HG02973 (cell line): ENCODE measurements at regions not wholly inside any gene's neighbourhood (a gene's known extent, or its start where the extent isn't known, plus 50 kb on each side); places are given as distances from the start of the nearest gene placed in this dataset.

Experiments used
- ATAC-seq: cut with Tn5 transposase; IDR thresholded peaks from one replicate; pipeline ENCODE4 v1.9.1; 2021; ENCODE audit warnings: moderate library complexity; ENCODE audit not compliant: unreplicated experiment

DNA sequence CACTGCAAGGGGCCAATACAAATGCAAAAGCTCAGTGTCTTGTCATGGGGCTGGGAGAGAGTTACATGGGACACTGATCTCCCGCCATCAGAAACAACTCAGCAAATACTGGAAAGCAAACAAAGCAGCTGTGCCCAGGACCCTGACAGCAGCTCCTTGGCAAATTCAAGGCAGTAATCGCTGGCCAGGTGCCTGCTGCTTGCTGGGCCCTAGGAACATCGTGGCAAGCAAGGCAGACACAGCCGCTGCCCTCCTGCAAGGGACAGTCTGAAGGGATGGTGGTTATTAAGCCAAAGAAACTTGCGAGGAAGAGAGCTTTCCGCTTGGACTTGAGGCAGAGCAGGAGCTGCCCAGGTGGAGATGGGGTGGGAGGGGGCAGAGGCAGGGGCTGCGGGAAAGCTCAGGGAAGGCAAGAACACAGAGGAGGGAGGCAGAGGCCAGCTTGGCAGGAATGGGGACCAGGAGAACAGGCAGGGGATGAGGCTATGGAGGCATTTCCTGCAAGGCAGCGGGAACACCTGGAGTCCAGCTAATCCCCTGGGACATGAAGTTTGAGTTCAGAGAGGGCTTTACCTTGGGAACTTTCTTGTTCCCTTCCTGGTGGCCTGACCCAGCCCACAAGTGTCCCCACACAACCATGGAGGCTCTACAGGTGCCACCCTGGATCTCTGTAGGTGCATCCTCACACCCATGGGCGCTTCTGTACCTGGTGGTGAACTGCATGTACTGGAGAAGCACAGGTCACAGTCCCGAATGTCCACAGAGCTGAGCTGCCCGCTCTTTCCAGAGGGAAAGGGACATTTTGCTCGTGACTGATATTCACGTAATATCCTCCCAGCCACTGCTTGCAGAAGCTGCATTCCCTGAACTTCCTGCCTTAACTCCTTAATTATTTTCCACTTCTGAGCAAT is 78.7 kb upstream of the ATP2B2 start:
- ATAC-seq: no peak

DNA sequence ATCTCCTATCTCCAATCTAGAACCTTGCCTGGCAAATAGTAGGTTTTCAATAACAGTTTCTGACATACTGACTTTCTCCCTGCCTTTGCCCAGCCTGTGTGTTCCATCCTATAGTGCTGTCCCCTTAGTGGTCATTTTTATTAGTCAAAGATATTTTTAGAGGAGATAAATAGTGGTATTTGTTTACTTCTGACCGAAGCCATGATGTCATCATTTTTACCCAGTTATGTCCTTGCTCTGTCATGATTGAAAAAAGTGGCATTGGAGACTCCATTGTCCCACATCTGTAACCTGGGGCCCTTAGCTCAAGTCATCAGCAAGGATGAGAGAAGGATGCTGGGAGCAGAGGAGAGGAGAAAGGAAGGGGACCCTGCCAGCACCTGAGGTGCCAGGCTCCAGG is 80.6 kb upstream of the ATP2B2 start:
- no peak for ATAC-seq

- ATAC-seq: no peak
Observed at GRCh38 chr3:10594915-10595314, 89.5 kb upstream of the ATP2B2 start.

DNA sequence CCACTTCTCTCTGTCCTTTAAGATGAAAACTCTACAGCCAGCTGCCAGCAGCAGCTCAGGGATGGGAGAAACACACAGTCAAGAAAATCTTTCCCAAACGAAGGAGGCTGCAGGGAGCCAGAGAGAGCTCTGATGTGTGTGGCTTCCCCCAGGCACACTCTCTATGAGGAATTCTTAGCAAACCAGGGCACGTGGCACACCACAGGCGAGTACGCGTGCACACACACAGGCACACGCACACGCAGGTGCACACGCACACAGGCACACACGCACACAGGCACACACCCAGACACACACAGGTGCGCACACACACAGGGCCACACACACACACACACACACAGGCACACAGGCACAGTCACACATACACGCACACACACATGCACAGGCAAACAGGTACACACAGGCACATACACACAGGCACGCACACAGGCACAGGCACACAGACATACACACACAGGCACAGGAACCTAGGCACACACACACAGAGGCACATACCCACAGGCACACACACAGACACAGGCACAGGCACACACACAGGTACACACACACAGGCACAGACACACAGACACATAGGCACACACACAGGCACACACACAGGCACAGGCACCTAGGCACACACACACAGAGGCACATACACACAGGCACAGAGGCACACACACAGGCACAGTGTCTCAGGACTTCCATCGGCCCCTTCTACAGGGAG is 91.5 kb upstream of the ATP2B2 start:
- no peak for ATAC-seq

DNA sequence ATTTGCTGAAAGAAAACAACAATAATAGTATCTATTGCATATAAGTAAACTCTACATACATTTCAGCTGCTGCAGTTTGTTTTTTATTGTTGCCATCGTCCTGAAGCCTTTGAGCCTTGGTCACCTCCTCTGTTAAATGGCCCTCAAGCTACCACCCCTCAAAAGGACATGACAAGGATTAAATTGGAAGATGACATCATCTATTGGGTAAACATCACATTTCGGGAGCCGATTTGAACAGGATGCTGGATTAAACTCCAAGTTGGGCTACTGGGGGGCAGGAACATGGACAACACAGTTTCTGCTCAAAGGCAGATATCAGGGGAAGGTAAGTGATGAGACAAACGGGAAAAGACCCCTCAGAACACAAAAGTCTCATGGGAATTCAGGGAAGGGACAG is 92.3 kb upstream of the ATP2B2 start:
- no peak for ATAC-seq

- no peak for ATAC-seq
Observed at GRCh38 chr3:10599017-10599416, 93.6 kb upstream of the ATP2B2 start.

DNA sequence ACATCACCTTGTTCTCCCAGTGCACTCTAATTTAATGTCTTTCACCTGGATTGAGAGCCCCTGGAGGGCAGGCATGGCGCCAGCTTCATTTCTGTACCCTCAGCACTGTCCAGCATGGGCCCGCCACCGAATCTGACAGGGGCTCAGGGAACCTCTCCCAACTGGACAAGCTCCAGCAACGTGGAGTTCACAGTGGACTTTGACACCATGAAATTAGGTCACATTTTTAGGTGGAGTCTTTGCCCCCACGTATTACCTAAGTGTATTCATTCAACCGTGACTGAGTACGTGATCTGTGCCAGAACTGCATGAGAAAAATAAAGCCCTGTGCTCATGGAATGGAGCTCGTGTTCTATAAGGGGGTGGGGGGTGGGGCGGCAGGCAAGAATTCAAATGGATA is 94.1 kb upstream of the ATP2B2 start:
- no peak for ATAC-seq

DNA sequence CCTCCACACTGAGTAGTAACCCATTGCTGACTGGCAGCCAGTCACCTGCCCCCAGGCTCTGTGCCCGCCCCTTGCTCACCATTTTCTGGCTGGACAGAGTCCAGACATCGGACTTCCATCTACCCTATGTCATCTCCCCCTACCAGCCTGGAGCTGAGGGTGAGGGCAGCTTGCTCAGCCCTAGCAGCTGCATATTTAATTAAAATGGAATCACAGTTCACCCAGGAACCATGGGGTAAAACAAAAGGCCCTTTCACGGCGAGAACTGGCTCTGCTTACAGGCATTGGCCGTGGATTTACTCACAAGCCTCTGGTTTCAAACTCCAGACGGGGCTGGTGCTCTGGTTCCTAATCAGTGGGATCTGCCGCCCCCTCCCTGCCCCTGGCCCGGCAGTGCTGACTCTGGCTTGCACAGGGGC is 94.9 kb upstream of the ATP2B2 start:
- ATAC-seq: no peak

DNA sequence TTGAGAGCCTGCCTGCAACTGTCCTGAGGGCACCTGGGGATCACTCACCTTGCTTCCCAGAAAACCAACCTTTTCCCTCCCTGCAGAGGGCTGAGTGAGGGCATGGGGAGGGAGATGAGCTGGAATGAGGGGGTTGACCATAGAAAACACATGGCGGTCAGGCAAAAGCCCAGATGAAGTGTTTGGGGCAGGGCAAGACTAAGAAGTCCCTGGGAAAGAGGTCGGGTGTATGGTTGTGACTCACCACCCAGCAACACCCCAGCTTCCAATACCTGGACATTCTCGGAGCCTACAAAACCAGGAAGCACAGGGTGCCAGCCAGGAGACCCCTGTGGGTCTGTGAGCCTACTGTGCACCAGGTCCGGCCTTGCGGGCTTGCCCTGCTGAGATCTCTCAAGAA is 95.3 kb upstream of the ATP2B2 start:
- no peak for ATAC-seq

DNA sequence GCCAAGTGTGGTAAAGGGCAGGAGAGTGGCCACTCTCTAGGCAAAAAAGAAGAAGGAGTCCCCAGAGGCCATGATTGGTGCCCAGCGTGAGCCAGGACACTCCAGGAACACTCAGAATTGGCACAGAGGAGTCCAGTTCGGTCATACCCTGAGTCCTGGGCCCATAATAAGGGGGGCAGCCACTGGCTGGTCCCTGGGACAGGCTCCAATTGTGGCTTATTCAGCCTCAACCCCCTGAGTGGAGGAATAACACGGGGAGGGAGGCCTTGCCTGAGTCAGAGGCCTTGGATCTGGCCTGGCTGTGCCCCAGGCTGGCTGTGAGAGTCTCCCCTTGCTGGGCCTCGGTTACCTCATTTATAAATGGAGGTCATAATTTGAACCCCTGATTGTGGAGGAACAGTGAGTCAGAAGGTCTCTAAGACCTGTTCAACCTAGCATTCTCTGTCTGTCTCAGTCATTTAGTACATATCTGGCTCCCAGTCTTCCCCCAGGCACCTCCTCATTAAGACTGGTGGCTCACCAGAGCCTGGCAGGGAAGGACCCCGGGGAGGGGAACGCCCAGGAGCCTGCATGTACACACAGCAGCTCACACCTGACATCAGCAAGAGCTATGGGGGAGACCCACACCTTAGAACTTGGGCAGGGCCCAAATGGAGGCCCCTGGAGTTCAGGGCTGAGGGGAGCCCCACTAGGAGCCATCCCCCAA is 95.9 kb upstream of the ATP2B2 start:
- no peak for ATAC-seq

GRCh38 chr3:10601857-10602230 is 96.5 kb upstream of the ATP2B2 start:
- no peak for ATAC-seq

DNA sequence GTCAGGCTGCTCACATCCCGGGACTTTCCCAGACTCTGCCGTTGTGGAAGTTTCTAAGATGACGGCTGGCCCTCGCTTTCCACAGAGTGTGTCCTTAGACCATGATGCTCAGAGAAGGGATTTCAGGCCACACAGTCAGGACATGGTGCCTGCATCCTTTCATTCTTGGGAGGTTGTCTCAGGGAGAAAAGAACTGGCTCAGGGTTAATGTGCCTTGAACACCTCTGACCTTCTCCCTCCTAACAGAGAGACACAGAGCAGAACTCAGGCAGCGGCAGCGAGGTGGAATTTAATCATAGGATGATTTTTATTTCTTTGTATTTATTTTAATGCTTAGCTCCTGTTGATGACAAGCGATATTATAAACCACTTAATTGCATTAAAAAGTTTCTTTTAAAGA is 96.9 kb upstream of the ATP2B2 start:
- no peak for ATAC-seq

DNA sequence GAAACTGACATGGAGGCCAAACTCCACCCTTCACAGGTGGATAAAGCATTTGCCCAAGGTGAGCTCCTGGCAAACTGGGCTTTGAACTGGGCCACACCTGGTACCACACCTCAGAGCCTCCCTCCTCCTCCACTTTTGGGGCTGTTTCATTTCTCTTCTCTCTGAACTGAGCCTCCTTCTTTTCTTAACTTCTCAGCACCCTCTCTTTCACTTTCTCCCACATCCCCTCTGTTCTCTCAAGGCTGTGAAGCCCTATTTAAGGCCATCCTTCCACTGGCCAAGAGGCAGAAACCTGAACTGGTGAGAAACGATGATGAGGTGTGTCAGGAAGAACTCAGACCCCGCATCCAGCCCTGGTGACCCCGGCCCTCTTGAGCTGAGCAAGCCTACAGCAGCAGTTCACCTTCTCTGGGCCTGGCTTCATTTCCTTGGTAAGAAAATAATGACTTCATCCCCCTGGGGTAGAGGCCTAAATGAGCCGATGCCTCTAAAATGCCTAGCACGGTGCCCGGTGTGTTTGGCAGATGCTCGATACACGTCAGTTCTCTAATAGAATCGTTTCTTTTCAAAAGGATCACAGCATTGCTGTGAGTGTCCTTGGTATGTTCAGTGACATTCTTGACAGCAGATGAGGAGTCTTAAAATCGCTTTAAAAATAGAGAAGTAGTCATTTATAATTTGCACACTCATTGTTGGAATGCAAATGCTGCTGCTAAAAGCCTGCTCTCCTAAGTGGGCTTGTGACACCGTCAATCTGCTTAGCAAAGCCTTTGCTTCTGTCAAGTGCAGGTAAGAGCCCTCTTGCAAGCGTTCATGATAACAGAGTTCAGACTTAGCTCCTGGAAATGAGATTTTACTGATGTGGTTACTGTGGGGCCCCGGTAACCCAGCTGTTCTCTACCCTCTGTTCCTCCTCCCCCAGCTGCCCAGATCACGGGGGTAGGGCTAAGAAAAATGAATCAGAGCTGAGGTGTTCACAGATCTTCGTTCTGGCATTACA is 97.7 kb upstream of the ATP2B2 start:
- peak; percentile 43 for ATAC-seq

- ATAC-seq: no peak
Observed at GRCh38 chr3:10609134-10609533, 103.7 kb upstream of the ATP2B2 start.

DNA sequence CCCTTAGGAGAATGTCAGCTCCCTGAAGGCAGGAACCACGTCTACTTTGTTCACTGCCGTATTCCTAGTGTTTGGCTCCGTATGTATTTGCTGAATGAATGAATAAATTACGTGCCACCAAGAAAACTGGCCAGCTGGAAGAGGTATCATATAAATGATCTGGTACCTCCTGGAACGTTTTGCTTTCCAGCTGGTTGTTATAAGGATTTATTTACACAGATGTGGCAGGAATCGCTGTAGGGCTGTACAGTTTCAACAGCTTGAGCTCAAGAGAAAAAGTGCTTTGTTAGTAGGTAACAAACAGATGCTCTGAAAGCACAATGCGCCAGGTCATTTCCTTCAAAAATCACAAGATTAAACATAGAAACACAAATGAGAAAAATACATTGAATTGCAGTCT is 108.8 kb upstream of the ATP2B2 start:
- ATAC-seq: no peak

- no peak for ATAC-seq
Observed at GRCh38 chr3:10615715-10616114, 110.3 kb upstream of the ATP2B2 start.

DNA sequence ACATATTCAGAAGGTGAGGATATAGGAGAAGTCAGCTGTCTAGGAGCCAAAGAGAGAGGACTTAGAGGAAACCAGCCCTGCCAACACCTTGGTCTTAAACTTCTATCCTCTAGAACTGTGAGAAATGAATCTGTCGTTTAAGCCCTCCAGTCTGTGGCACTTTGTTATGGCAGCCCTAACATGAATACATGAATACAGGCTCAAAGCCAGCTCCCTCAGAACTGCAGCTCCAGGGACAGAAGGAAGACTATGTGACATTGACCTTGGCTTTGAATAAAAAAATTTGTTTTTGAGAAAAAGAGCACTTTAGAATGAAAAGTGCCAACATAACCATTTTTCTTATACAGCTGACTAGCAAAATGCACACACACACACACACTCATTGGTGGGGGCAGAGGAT is 110.9 kb upstream of the ATP2B2 start:
- ATAC-seq: no peak

DNA sequence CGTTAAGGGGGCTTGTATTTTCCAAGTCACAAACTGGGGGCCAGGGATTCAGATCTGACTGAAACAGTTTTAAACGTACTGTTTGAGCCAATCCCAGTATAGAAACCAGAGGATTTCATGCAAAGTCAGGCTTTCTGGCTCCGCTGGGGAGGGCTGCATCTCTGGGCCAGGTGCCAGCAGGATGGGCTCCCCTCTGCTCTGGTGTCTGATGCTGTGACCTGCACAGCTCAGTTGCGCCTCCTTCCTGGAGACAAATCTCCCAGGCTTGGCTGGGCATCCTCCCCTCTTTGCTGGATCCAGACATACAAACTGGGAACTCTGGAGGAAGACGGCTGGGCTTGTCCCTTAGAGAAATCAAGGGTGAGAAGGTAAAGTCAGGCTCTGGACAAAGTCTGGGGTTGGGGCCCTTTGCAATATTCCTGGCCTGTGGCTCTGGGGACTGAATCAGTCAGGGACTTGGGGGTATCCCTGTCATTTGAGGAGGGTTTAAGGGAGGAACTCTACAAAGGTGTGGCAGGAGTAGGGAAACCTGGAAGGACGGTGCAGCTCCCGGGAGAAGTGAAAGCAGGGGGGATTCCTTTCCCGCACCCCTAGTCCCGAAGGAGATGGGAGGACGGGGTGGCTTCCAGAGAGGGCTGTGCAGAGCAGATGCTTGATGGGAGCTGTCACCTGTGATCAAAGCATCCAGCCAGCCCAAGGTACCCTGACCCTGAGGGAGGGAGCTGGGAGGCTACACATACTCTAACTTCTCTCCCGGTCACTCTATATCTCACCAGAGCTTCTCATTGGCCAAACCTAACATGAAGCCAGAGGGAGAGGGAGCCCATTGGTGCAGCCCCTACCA is 114.8 kb upstream of the ATP2B2 start:
- no peak for ATAC-seq

GRCh38 chr3:10620833-10621082 is 115.4 kb upstream of the ATP2B2 start:
- ATAC-seq: no peak
